GM23338 (cell line): ENCODE measurements at regions not wholly inside any gene's neighbourhood (a gene's known extent, or its start where the extent isn't known, plus 50 kb on each side); places are given as distances from the start of the nearest gene placed in this dataset.

Source experiments
- EZH2 ChIP-seq: fragments of 200-600 bp; sonication (generic); IDR thresholded peaks from one replicate; pipeline ENCODE4 v1.8.0; 2017; ENCODE audit warnings: antibody characterized with exemption, mild to moderate bottlenecking, low read depth; ENCODE audit not compliant: unreplicated experiment
- EZH2phosphoT487 ChIP-seq: fragments of 200-600 bp; sonication (generic); IDR thresholded peaks from one replicate; pipeline ENCODE4 v1.8.1; 2018; ENCODE audit warnings: antibody characterized with exemption; ENCODE audit not compliant: unreplicated experiment
- TF ChIP-seq, protein P1 (sequence below): IDR thresholded peaks from one replicate; pipeline ENCODE4 v1.6.1; 2018; ENCODE audit warnings: antibody characterized with exemption; ENCODE audit not compliant: unreplicated experiment
- TF ChIP-seq, protein P2 (sequence below), 2 experiments: fragments of 200-600 bp in 1 of 2; sonication (generic) in 1 of 2; conservative IDR thresholded peaks; 2 replicates each; pipeline versions ENCODE4 v1.5.1 to v1.6.1; 2016 to 2017; ENCODE audit warnings: antibody characterized with exemption in 2 of 2, low read depth in 2 of 2, mild to moderate bottlenecking in 2 of 2, moderate library complexity in 1 of 2

DNA sequence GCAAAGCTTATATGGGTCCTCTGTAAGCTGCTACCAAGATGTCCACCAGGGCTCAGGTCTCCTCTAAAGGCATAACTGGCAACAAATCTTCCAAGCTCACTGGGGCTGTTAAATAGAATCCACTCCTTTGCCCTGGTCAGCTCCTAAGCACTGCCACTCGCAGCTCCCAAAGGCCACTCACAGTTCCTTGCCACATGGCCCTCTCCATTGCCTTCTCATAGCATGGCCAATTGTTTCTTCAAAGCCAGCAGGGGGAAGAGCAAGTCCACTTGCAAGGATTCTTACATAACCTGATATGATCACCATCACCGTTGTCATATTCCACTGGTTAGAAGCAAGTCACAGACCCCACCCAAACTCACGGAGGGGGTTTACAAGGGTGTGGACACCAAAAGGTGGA is 199.5 kb downstream of the SUCLA2 start:
- TF ChIP-seq, protein P1, sequence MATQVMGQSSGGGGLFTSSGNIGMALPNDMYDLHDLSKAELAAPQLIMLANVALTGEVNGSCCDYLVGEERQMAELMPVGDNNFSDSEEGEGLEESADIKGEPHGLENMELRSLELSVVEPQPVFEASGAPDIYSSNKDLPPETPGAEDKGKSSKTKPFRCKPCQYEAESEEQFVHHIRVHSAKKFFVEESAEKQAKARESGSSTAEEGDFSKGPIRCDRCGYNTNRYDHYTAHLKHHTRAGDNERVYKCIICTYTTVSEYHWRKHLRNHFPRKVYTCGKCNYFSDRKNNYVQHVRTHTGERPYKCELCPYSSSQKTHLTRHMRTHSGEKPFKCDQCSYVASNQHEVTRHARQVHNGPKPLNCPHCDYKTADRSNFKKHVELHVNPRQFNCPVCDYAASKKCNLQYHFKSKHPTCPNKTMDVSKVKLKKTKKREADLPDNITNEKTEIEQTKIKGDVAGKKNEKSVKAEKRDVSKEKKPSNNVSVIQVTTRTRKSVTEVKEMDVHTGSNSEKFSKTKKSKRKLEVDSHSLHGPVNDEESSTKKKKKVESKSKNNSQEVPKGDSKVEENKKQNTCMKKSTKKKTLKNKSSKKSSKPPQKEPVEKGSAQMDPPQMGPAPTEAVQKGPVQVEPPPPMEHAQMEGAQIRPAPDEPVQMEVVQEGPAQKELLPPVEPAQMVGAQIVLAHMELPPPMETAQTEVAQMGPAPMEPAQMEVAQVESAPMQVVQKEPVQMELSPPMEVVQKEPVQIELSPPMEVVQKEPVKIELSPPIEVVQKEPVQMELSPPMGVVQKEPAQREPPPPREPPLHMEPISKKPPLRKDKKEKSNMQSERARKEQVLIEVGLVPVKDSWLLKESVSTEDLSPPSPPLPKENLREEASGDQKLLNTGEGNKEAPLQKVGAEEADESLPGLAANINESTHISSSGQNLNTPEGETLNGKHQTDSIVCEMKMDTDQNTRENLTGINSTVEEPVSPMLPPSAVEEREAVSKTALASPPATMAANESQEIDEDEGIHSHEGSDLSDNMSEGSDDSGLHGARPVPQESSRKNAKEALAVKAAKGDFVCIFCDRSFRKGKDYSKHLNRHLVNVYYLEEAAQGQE = no peak
- TF ChIP-seq EZH2 (no peak), EZH2phosphoT487 (no peak)
- TF ChIP-seq, protein P2, sequence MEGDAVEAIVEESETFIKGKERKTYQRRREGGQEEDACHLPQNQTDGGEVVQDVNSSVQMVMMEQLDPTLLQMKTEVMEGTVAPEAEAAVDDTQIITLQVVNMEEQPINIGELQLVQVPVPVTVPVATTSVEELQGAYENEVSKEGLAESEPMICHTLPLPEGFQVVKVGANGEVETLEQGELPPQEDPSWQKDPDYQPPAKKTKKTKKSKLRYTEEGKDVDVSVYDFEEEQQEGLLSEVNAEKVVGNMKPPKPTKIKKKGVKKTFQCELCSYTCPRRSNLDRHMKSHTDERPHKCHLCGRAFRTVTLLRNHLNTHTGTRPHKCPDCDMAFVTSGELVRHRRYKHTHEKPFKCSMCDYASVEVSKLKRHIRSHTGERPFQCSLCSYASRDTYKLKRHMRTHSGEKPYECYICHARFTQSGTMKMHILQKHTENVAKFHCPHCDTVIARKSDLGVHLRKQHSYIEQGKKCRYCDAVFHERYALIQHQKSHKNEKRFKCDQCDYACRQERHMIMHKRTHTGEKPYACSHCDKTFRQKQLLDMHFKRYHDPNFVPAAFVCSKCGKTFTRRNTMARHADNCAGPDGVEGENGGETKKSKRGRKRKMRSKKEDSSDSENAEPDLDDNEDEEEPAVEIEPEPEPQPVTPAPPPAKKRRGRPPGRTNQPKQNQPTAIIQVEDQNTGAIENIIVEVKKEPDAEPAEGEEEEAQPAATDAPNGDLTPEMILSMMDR (conservative IDR thresholded peaks at IDR 0.05; ENCODE audit: low read depth in 2 of 2) = no peak
